GM23248 (cell line): ENCODE measurements at regions not wholly inside any gene's neighbourhood (a gene's known extent, or its start where the extent isn't known, plus 50 kb on each side); places are given as distances from the start of the nearest gene placed in this dataset.

Source experiments
- DNase-seq: peaks from one replicate; pipeline ENCODE4 v3.0.0-alpha.2; 2015
- H2AFZ ChIP-seq: fragments of 200-600 bp; sonication (generic); 2 replicates; pipeline ENCODE4 v1.6.1; 2016; ENCODE audit warnings: antibody characterized with exemption
- H3F3A ChIP-seq: fragments of 200-600 bp; sonication (generic); 2 replicates; pipeline ENCODE4 v1.6.1; 2016; ENCODE audit warnings: mild to moderate bottlenecking, antibody characterized with exemption, mixed run types; ENCODE audit not compliant: insufficient read depth
- H3K27ac ChIP-seq: fragments of 200-600 bp; sonication (generic); 2 replicates; pipeline ENCODE4 v1.5.1; 2016; ENCODE audit warnings: mild to moderate bottlenecking
- H3K27me3 ChIP-seq: fragments of 200-600 bp; sonication (generic); replicated peaks from 2 replicates; pipeline ENCODE4 v1.6.1; 2016; ENCODE audit warnings: mild to moderate bottlenecking; ENCODE audit not compliant: insufficient read depth
- H3K36me3 ChIP-seq: fragments of 200-600 bp; sonication (generic); 2 replicates; pipeline ENCODE4 v1.6.1; 2016; ENCODE audit warnings: low read depth, mild to moderate bottlenecking
- H3K4me1 ChIP-seq: fragments of 200-600 bp; sonication (generic); 2 replicates; pipeline ENCODE4 v1.6.1; 2016; ENCODE audit warnings: mild to moderate bottlenecking; ENCODE audit not compliant: insufficient read depth
- H3K4me2 ChIP-seq: fragments of 200-600 bp; sonication (generic); one replicate; pipeline ENCODE4 v1.6.1; 2016; ENCODE audit warnings: mild to moderate bottlenecking; ENCODE audit not compliant: unreplicated experiment
- H3K4me3 ChIP-seq: fragments of 200-600 bp; sonication (generic); 2 replicates; pipeline ENCODE4 v1.5.1; 2016; ENCODE audit warnings: mild to moderate bottlenecking
- H3K79me2 ChIP-seq: fragments of 200-600 bp; sonication (generic); 2 replicates; pipeline ENCODE4 v1.6.1; 2016; ENCODE audit warnings: mild to moderate bottlenecking; ENCODE audit not compliant: insufficient read depth
- H3K9ac ChIP-seq: fragments of 200-600 bp; sonication (generic); 2 replicates; pipeline ENCODE4 v1.6.1; 2016; ENCODE audit warnings: mild to moderate bottlenecking
- H3K9me2 ChIP-seq: fragments of 200-600 bp; sonication (generic); 2 replicates; pipeline ENCODE4 v1.6.1; 2016; ENCODE audit warnings: mixed run types, mild to moderate bottlenecking, moderate library complexity; ENCODE audit not compliant: insufficient read depth
- H3K9me3 ChIP-seq: fragments of 200-600 bp; sonication (generic); one replicate; pipeline ENCODE4 v1.6.1; 2017; ENCODE audit warnings: low read depth
- H4K20me1 ChIP-seq: fragments of 200-600 bp; sonication (generic); 2 replicates; pipeline ENCODE4 v1.6.0; 2016; ENCODE audit not compliant: insufficient read depth
- EZH2 ChIP-seq: fragments of 200-600 bp; sonication (generic); IDR thresholded peaks from 2 replicates; pipeline ENCODE4 v1.6.1; 2018; ENCODE audit warnings: antibody characterized with exemption, mild to moderate bottlenecking; ENCODE audit not compliant: insufficient read depth, poor library complexity, severe bottlenecking
- EZH2phosphoT487 ChIP-seq: fragments of 200-600 bp; sonication (generic); IDR thresholded peaks from 2 replicates; pipeline ENCODE4 v1.6.1; 2018; ENCODE audit warnings: antibody characterized with exemption, moderate library complexity, mild to moderate bottlenecking, low read depth; ENCODE audit not compliant: insufficient read depth
- WGBS, 2 experiments: methylation state at CpG; one replicate each; pipeline ENCODE4 v1.1.6; 2015 to 2017; ENCODE audit warnings: low lambda C conversion rate in 2 of 2, low coverage in 1 of 2; ENCODE audit errors: missing lambda C conversion rate in 2 of 2; 5-methylcytosine and 5-hydroxymethylcytosine counted together
- in situ Hi-C: fragments of 300-500 bp; cut with MboI; formaldehyde crosslinking; loops from 2 replicates; pipeline ENCODE4 v1.15.0; 2020

DNA sequence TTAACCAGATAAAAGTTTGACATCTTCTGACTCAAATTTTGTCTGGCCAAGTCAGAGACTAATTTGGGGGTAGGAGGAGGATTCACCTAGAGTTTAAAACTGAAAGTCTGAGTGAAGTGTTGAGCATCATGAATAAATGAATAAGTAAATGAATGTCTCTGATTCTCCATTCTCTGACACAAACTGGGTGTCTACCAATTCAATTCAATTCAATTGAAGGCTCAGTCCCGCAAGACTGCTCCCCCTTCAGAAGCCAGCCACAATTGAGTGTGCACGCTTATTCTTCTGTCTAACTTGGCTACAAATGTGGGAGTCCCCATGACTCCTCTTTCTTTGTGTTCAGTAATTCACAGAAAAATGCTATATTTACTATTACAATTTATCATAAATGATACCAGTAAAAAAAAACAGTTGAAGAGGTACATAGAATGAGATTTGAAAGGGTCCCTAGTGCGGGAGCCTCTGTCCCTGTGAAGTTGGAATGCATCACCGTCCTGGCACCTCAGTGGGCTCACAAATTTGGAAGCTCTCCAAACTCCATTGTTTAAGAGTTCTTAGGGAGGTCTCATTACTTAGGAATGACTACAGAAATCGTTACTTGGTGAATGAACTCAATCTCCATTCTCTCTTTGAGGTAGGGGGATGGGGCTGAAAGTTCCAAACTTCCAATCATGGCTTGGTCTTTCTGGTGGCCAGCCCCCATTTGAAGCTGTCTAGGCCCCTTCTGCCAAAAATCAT, 243.7 kb upstream of the PHYHIPL start:
- 60 to 61% methylated on average over 5 of the region's 5 CpGs for WGBS, 2 experiments
- Histone ChIP-seq H4K20me1 (no peaks in the 10 kb centered on the region), H3K36me3 (no peaks in the 10 kb centered on the region), H3K9me2 (no peaks in the 10 kb centered on the region), H3F3A (peaks cover 31% of the 10 kb centered on the region), H3K9ac (no peak overlapping the region), H3K4me2 (peak overlapping the region; percentile 51), H3K4me1 (peaks cover 41% of the 10 kb centered on the region), H3K27me3 (no peaks in the 10 kb centered on the region), H3K27ac (peak overlapping the region; percentile 19; the same call in 1 of the 2 replicates), H3K9me3 (no peaks in the 10 kb centered on the region), H3K79me2 (no peaks in the 10 kb centered on the region), H2AFZ (peak overlapping the region; percentile 39; the same call in 1 of the 2 replicates), H3K4me3 (no peak overlapping the region)
- TF ChIP-seq EZH2 (no peak), EZH2phosphoT487 (no peak)
- in situ Hi-C loops, result loop anchor here (25.0 kb wide), 1 partner anchor 745 kb away; no protein-coding TSS in a partner anchor
- DNase-seq, result peak; percentile 59

DNA sequence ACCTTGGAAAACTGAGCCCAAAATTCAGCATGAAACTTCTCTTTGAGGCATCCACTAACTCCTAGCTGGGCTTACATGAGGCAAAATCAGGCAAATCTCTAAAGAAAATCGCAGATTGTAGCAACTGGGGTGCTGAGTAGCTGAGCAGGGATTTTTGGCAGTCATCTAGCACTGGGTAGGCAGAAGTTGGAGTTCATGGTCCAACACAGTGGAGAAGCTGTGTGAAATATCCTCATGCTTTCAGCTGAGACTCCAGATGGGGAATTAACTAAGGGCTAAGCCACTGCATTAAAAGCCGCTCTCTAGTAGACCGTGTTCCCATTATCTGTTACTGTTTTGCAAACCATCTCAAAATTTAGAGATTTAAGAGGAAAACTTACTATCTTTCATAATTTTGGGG, 240.1 kb upstream of the PHYHIPL start:
- TF ChIP-seq EZH2phosphoT487, result no peak
- no peak for TF ChIP-seq EZH2
- peaks cover 25% of the 10 kb centered on the region for H3K4me1 ChIP-seq
- no peak for DNase-seq
- in situ Hi-C loops, result loop anchor here (25.0 kb wide), 1 partner anchor 749 kb away; no protein-coding TSS in a partner anchor
- no peaks in the 10 kb centered on the region for H4K20me1 ChIP-seq
- H3F3A ChIP-seq, result peaks cover 17% of the 10 kb centered on the region
- 97 to 99% methylated on average over 3 of the region's 3 CpGs for WGBS, 2 experiments
- H3K4me2 ChIP-seq, result no peak overlapping the region
- H3K9me3 ChIP-seq, result no peaks in the 10 kb centered on the region
- no peak overlapping the region for H2AFZ ChIP-seq
- no peak overlapping the region for H3K9ac ChIP-seq
- no peak overlapping the region for H3K27ac ChIP-seq
- H3K36me3 ChIP-seq, result no peaks in the 10 kb centered on the region
- no peak overlapping the region for H3K4me3 ChIP-seq
- H3K79me2 ChIP-seq, result no peaks in the 10 kb centered on the region
- H3K9me2 ChIP-seq, result no peaks in the 10 kb centered on the region
- H3K27me3 ChIP-seq, result no peaks in the 10 kb centered on the region

DNA sequence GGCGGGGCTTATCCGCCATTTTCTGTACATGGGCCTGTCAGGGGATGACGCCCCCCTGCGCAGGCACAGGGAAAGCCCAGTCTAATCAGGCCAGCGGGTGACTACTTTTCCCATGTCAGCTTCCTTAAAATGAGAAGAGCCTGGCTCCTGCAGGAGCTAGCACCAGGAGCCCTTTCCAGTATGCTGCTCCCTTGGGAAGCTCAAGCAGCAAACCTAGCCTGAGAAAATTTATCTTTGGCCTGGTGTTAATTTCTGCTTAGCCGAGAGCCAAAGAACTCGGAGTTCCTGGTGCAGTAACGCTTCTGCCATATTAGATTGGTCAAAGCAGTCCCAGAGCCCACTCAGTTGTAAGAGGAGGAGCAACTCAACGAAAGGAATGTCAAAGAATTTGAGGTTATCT, 239.0 kb upstream of the PHYHIPL start:
- Histone ChIP-seq H3K27ac (no peak overlapping the region), H3K27me3 (no peaks in the 10 kb centered on the region), H4K20me1 (no peaks in the 10 kb centered on the region), H3F3A (peaks cover 6% of the 10 kb centered on the region; the same call in 1 of the 2 replicates), H3K4me2 (no peak overlapping the region), H2AFZ (no peak overlapping the region), H3K4me1 (peaks cover 15% of the 10 kb centered on the region), H3K36me3 (no peaks in the 10 kb centered on the region), H3K4me3 (no peak overlapping the region), H3K9me3 (no peaks in the 10 kb centered on the region), H3K9ac (no peak overlapping the region), H3K9me2 (no peaks in the 10 kb centered on the region), H3K79me2 (no peaks in the 10 kb centered on the region)
- TF ChIP-seq EZH2 (no peak), EZH2phosphoT487 (no peak)
- no peak for DNase-seq
- WGBS, 2 experiments, result 91 to 92% methylated on average over 9 of the region's 9 CpGs
- in situ Hi-C loops, result loop anchor here (25.0 kb wide), 1 partner anchor 750 kb away; no protein-coding TSS in a partner anchor

DNA sequence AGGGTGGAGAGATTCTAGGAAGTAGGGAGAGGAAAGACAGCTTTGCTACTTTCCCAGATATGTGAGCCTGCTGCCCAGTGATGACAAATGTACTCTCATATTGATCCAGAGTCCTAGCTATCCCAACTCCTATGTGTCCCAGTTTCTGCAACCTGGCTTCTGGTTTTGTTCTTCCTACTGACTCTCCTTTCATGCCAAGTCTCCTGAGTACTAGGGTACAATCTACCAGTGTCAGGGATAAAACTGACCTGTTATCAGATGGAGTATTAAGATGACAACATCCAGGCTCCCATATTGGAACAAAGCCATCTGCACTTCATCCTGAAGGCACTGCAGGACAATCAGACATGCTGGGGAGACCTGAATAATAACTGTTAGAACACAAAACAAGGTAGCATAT, 233.7 kb upstream of the PHYHIPL start:
- Histone ChIP-seq H3K27ac (no peak overlapping the region), H3K4me3 (no peak overlapping the region), H3K4me2 (no peak overlapping the region), H4K20me1 (no peaks in the 10 kb centered on the region), H3K9me3 (no peaks in the 10 kb centered on the region), H3K79me2 (no peaks in the 10 kb centered on the region), H3K4me1 (peaks cover 20% of the 10 kb centered on the region), H3F3A (peaks cover 14% of the 10 kb centered on the region), H3K9ac (no peak overlapping the region), H3K27me3 (no peaks in the 10 kb centered on the region), H2AFZ (no peak overlapping the region), H3K9me2 (no peaks in the 10 kb centered on the region), H3K36me3 (no peaks in the 10 kb centered on the region)
- in situ Hi-C loops, result loop anchor here (10.0 to 25.0 kb wide), 3 partner anchors 158 to 755 kb away; no protein-coding TSS in a partner anchor
- DNase-seq, result no peak
- TF ChIP-seq EZH2phosphoT487 (no peak), EZH2 (no peak)
